HG03159 (cell line): ENCODE measurements at regions not wholly inside any gene's neighbourhood (a gene's known extent, or its start where the extent isn't known, plus 50 kb on each side); places are given as distances from the start of the nearest gene placed in this dataset.
"Not testable (repeated sequence)": the region's sequence is repeated elsewhere in the genome, so short reads cannot be mapped to it uniquely, and the experiment has no call there.

ENCODE experiments used
- ATAC-seq: cut with Tn5 transposase; IDR thresholded peaks from one replicate; pipeline ENCODE4 v1.9.1; 2021; ENCODE audit warnings: mild to moderate bottlenecking, moderate library complexity; ENCODE audit not compliant: unreplicated experiment

GRCh38 chr1:95517506-95517905 lies 283.5 kb downstream of the RWDD3 start:
- no peak for ATAC-seq

GRCh38 chr1:95518310-95518709 lies 284.3 kb downstream of the RWDD3 start:
- ATAC-seq: no peak

- no peak for ATAC-seq
Measured at GRCh38 chr1:95520390-95520789, 286.4 kb downstream of the RWDD3 start.

GRCh38 chr1:95532335-95532734 lies 298.3 kb downstream of the RWDD3 start:
- no peak for ATAC-seq

GRCh38 chr1:95534985-95535384 lies 301.0 kb downstream of the RWDD3 start:
- no peak for ATAC-seq

GRCh38 chr1:95535614-95536013 lies 301.6 kb downstream of the RWDD3 start:
- ATAC-seq: no peak

GRCh38 chr1:95536501-95536900 lies 302.5 kb downstream of the RWDD3 start:
- ATAC-seq: no peak

- ATAC-seq: no peak
Measured at GRCh38 chr1:95537176-95537575, 303.2 kb downstream of the RWDD3 start.

- ATAC-seq: not testable (repeated sequence)
Measured at GRCh38 chr1:95538242-95538641, 304.2 kb downstream of the RWDD3 start.

GRCh38 chr1:95542936-95543335 lies 308.9 kb downstream of the RWDD3 start:
- ATAC-seq: no peak

GRCh38 chr1:95547005-95547404 lies 313.0 kb downstream of the RWDD3 start:
- ATAC-seq: no peak

GRCh38 chr1:95548211-95548610 lies 314.2 kb downstream of the RWDD3 start:
- ATAC-seq: no peak

- ATAC-seq: no peak
Measured at GRCh38 chr1:95551201-95551600, 317.2 kb downstream of the RWDD3 start.

- no peak for ATAC-seq
Measured at GRCh38 chr1:95553595-95553994, 319.6 kb downstream of the RWDD3 start.

GRCh38 chr1:95554408-95554807 lies 320.4 kb downstream of the RWDD3 start:
- ATAC-seq: no peak

- ATAC-seq: no peak
Measured at GRCh38 chr1:95558791-95559190, 324.8 kb downstream of the RWDD3 start.

- ATAC-seq: no peak
Measured at GRCh38 chr1:95561346-95561745, 327.3 kb downstream of the RWDD3 start.

GRCh38 chr1:95562230-95562629 lies 328.2 kb downstream of the RWDD3 start:
- ATAC-seq: no peak

- ATAC-seq: no peak
Measured at GRCh38 chr1:95572002-95572401, 338.0 kb downstream of the RWDD3 start.

- ATAC-seq: no peak
Measured at GRCh38 chr1:95572962-95573361, 339.0 kb downstream of the RWDD3 start.

- ATAC-seq: no peak
Measured at GRCh38 chr1:95575291-95575690, 341.3 kb downstream of the RWDD3 start.

- no peak for ATAC-seq
Measured at GRCh38 chr1:95578462-95578861, 344.5 kb downstream of the RWDD3 start.

GRCh38 chr1:95582191-95582590 lies 348.2 kb downstream of the RWDD3 start:
- no peak for ATAC-seq

GRCh38 chr1:95582746-95583145 lies 348.7 kb downstream of the RWDD3 start:
- ATAC-seq: no peak
